ACC112 (cell line): ENCODE measurements at regions not wholly inside any gene's neighbourhood (a gene's known extent, or its start where the extent isn't known, plus 50 kb on each side); places are given as distances from the start of the nearest gene placed in this dataset.
"Not testable (repeated sequence)": the region's sequence is repeated elsewhere in the genome, so short reads cannot be mapped to it uniquely, and the experiment has no call there.

ENCODE experiments used
- H2AFZ ChIP-seq: fragments of 200-600 bp; sonication (generic); one replicate; pipeline ENCODE4 v1.6.0; 2017; ENCODE audit warnings: antibody characterized with exemption, low read length; ENCODE audit not compliant: unreplicated experiment
- H3K27ac ChIP-seq: fragments of 200-600 bp; sonication (generic); 2 replicates; pipeline ENCODE4 v1.5.1; 2014; ENCODE audit warnings: low read depth, mild to moderate bottlenecking, antibody characterized with exemption, low read length, moderate library complexity
- H3K27me3 ChIP-seq: fragments of 200-600 bp; sonication (generic); 2 replicates; pipeline ENCODE4 v1.6.1; 2014; ENCODE audit warnings: mild to moderate bottlenecking, antibody characterized with exemption, low read length, moderate library complexity, mixed read lengths; ENCODE audit not compliant: insufficient read depth
- H3K36me3 ChIP-seq: fragments of 200-600 bp; sonication (generic); 2 replicates; pipeline ENCODE4 v1.6.1; 2016; ENCODE audit warnings: mild to moderate bottlenecking, antibody characterized with exemption, low read length, moderate library complexity, mixed read lengths; ENCODE audit not compliant: insufficient read depth
- H3K4me1 ChIP-seq: fragments of 200-600 bp; sonication (generic); one replicate; pipeline ENCODE4 v1.6.1; 2016; ENCODE audit warnings: low read length, mixed read lengths; ENCODE audit not compliant: insufficient read depth, unreplicated experiment, control insufficient read depth
- H3K4me3 ChIP-seq: fragments of 200-600 bp; sonication (generic); 2 replicates; pipeline ENCODE4 v1.5.1; 2014; ENCODE audit warnings: mild to moderate bottlenecking, low read depth, low read length
- H3K79me2 ChIP-seq: fragments of 200-600 bp; sonication (generic); one replicate; pipeline ENCODE4 v1.6.0; 2016; ENCODE audit warnings: low read length; ENCODE audit not compliant: control insufficient read depth, unreplicated experiment, insufficient read depth

- no peak overlapping the region for H3K4me3 ChIP-seq
- no peaks in the 10 kb centered on the region for H3K4me1 ChIP-seq
- H2AFZ ChIP-seq, result no peak overlapping the region
- no peaks in the 10 kb centered on the region for H3K36me3 ChIP-seq
- no peaks in the 10 kb centered on the region for H3K27me3 ChIP-seq
- no peaks in the 10 kb centered on the region for H3K79me2 ChIP-seq
- no peak overlapping the region for H3K27ac ChIP-seq
Measured at GRCh38 chr14:106318700-106319099, 792.3 kb downstream of the TMEM121 start.

- not testable (repeated sequence) for H3K79me2 ChIP-seq, H3K27ac ChIP-seq
Measured at GRCh38 chr14:106323970-106324369, 797.6 kb downstream of the TMEM121 start.

GRCh38 chr14:106327234-106327633 is 800.9 kb downstream of the TMEM121 start:
- Histone ChIP-seq H3K27me3 (no peaks in the 10 kb centered on the region), H3K4me1 (no peaks in the 10 kb centered on the region), H3K4me3 (no peak overlapping the region), H2AFZ (no peak overlapping the region), H3K27ac (no peak overlapping the region), H3K36me3 (no peaks in the 10 kb centered on the region), H3K79me2 (no peaks in the 10 kb centered on the region)

More at GRCh38 chr14:106323970-106324369, 797.6 kb downstream of the TMEM121 start:
- H3K4me3 ChIP-seq, H3K27me3 ChIP-seq, H3K36me3 ChIP-seq, H3K4me1 ChIP-seq, H2AFZ ChIP-seq: not testable (repeated sequence)

- H3K27me3 ChIP-seq, H2AFZ ChIP-seq, H3K79me2 ChIP-seq, H3K36me3 ChIP-seq, H3K4me3 ChIP-seq, H3K27ac ChIP-seq, H3K4me1 ChIP-seq: not testable (repeated sequence)
Measured at GRCh38 chr14:106327702-106328353, 801.4 kb downstream of the TMEM121 start.

- not testable (repeated sequence) for H3K36me3 ChIP-seq, H2AFZ ChIP-seq, H3K27me3 ChIP-seq, H3K27ac ChIP-seq, H3K4me3 ChIP-seq, H3K4me1 ChIP-seq, H3K79me2 ChIP-seq
Measured at GRCh38 chr14:106329243-106329642, 802.9 kb downstream of the TMEM121 start.

GRCh38 chr14:106329987-106330774 is 803.8 kb downstream of the TMEM121 start:
- H3K79me2 ChIP-seq, H3K4me1 ChIP-seq, H3K27me3 ChIP-seq, H3K36me3 ChIP-seq, H3K27ac ChIP-seq, H2AFZ ChIP-seq, H3K4me3 ChIP-seq: not testable (repeated sequence)

GRCh38 chr14:106334428-106335109 is 808.2 kb downstream of the TMEM121 start:
- H2AFZ ChIP-seq, H3K79me2 ChIP-seq, H3K4me1 ChIP-seq, H3K4me3 ChIP-seq, H3K36me3 ChIP-seq, H3K27ac ChIP-seq, H3K27me3 ChIP-seq: not testable (repeated sequence)

GRCh38 chr14:106335110-106335429 is 808.7 kb downstream of the TMEM121 start:
- not testable (repeated sequence) for H3K27ac ChIP-seq, H3K4me1 ChIP-seq, H2AFZ ChIP-seq, H3K79me2 ChIP-seq, H3K27me3 ChIP-seq, H3K36me3 ChIP-seq, H3K4me3 ChIP-seq

GRCh38 chr14:106338775-106339174 is 812.4 kb downstream of the TMEM121 start:
- H2AFZ ChIP-seq, H3K36me3 ChIP-seq, H3K79me2 ChIP-seq, H3K27ac ChIP-seq, H3K27me3 ChIP-seq, H3K4me1 ChIP-seq, H3K4me3 ChIP-seq: not testable (repeated sequence)

- not testable (repeated sequence) for H3K27ac ChIP-seq, H3K79me2 ChIP-seq, H3K27me3 ChIP-seq, H3K36me3 ChIP-seq, H2AFZ ChIP-seq, H3K4me3 ChIP-seq, H3K4me1 ChIP-seq
Measured at GRCh38 chr14:106340658-106341057, 814.3 kb downstream of the TMEM121 start.

GRCh38 chr14:106341161-106341560 is 814.8 kb downstream of the TMEM121 start:
- H3K36me3 ChIP-seq, H3K4me1 ChIP-seq, H3K27me3 ChIP-seq, H3K4me3 ChIP-seq, H2AFZ ChIP-seq, H3K79me2 ChIP-seq, H3K27ac ChIP-seq: not testable (repeated sequence)
